Thoracic aorta (tissue), 2 donors: ENCODE measurements at regions not wholly inside any gene's neighbourhood (a gene's known extent, or its start where the extent isn't known, plus 50 kb on each side); places are given as distances from the start of the nearest gene placed in this dataset.
"Not testable (repeated sequence)": the region's sequence is repeated elsewhere in the genome, so short reads cannot be mapped to it uniquely, and the experiment has no call there.

Experiments
- ATAC-seq: fragments of 150-250 bp; one replicate; pipeline ENCODE4 v1.8.0; 2017; ENCODE audit warnings: low read depth; ENCODE audit not compliant: insufficient number of reproducible peaks, low FRiP score
- DNase-seq: peaks from one replicate; pipeline ENCODE4 v3.0.0-alpha.2; 2020; ENCODE audit warnings: low spot score
- H3K27ac ChIP-seq, 2 donors: fragments of 200-600 bp; sonication (generic); 1 replicate in 1 of 2; 2 replicates in 1 of 2; pipeline ENCODE4 v1.5.1; 2016; ENCODE audit warnings: mild to moderate bottlenecking in 2 of 2, moderate library complexity in 2 of 2
- H3K27me3 ChIP-seq: fragments of 200-600 bp; sonication (generic); replicated peaks from 2 replicates; pipeline ENCODE4 v1.6.0; 2016; ENCODE audit warnings: mild to moderate bottlenecking; ENCODE audit not compliant: insufficient read depth
- H3K36me3 ChIP-seq: fragments of 200-600 bp; sonication (generic); one replicate; pipeline ENCODE4 v1.5.1; 2016
- H3K4me1 ChIP-seq, 2 donors: fragments of 200-600 bp; sonication (generic); 1 replicate in 1 of 2; 2 replicates in 1 of 2; pipeline versions ENCODE4 v1.5.1 to v1.6.0; 2016; ENCODE audit warnings: low read depth in 2 of 2, mild to moderate bottlenecking in 1 of 2; ENCODE audit not compliant: control insufficient read depth in 1 of 2
- H3K4me3 ChIP-seq: fragments of 200-600 bp; sonication (generic); 2 replicates; pipeline ENCODE4 v1.5.1; 2016; ENCODE audit warnings: mild to moderate bottlenecking
- H3K9me3 ChIP-seq: fragments of 200-600 bp; sonication (generic); 2 replicates; pipeline ENCODE4 v1.5.1; 2016
- TF ChIP-seq, protein P1 (sequence below): fragments of 200-600 bp; sonication (generic); IDR thresholded peaks from one replicate; pipeline ENCODE4 v1.5.1; 2019; ENCODE audit warnings: antibody characterized with exemption

DNA sequence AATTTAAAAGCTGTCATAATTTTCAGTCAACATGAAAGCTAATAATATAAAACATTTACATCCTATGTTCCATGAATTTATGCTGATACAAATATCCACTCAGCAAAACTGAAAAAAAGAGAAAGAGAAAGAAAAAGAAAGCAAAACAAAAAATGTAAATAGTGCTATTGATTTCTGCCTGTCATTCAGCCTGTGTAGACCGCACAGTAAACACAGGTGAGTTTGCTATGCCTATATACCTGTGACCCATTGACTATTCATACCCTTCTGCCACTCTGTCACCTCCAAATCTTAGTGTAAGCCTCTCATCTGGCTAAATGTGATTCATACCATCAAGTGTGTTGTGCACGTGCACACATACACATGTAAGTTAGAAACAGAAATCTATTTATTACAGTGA is 359.0 kb upstream of the RORB start:
- Histone ChIP-seq H3K27me3 (no peaks in the 10 kb centered on the region), H3K4me3 (no peak overlapping the region), H3K36me3 (no peaks in the 10 kb centered on the region), H3K27ac (no peak overlapping the region), H3K9me3 (no peaks in the 10 kb centered on the region), H3K4me1 (no peaks in the 10 kb centered on the region)
- TF ChIP-seq, protein P1, sequence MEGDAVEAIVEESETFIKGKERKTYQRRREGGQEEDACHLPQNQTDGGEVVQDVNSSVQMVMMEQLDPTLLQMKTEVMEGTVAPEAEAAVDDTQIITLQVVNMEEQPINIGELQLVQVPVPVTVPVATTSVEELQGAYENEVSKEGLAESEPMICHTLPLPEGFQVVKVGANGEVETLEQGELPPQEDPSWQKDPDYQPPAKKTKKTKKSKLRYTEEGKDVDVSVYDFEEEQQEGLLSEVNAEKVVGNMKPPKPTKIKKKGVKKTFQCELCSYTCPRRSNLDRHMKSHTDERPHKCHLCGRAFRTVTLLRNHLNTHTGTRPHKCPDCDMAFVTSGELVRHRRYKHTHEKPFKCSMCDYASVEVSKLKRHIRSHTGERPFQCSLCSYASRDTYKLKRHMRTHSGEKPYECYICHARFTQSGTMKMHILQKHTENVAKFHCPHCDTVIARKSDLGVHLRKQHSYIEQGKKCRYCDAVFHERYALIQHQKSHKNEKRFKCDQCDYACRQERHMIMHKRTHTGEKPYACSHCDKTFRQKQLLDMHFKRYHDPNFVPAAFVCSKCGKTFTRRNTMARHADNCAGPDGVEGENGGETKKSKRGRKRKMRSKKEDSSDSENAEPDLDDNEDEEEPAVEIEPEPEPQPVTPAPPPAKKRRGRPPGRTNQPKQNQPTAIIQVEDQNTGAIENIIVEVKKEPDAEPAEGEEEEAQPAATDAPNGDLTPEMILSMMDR: no peak
- no peak for DNase-seq
- ATAC-seq: no peak

DNA sequence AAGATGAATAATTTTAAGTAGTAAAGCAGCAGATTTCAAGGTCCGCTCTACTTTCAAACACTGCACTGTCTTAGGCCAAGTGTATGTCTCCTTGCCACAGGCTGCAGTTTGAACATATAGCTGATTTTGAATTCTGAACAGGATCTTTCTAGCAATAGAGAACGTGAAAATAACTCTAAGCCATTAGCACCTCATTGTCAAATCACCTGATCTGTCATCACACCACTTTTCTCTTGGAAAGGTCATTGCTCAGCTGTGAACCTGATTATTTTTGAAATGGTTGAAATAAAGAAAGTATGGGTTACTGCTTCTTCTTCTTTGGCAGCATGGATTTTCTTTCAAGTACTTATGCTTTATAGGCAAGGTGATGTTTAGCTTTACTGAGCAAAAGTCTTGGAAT is 357.0 kb upstream of the RORB start:
- H3K4me3 ChIP-seq: no peak overlapping the region
- no peaks in the 10 kb centered on the region for H3K27me3 ChIP-seq
- no peaks in the 10 kb centered on the region for H3K4me1 ChIP-seq
- no peak for ATAC-seq
- no peak overlapping the region for H3K27ac ChIP-seq
- H3K36me3 ChIP-seq: no peaks in the 10 kb centered on the region
- no peak for DNase-seq
- H3K9me3 ChIP-seq: no peaks in the 10 kb centered on the region
- TF ChIP-seq, protein P1: no peak

DNA sequence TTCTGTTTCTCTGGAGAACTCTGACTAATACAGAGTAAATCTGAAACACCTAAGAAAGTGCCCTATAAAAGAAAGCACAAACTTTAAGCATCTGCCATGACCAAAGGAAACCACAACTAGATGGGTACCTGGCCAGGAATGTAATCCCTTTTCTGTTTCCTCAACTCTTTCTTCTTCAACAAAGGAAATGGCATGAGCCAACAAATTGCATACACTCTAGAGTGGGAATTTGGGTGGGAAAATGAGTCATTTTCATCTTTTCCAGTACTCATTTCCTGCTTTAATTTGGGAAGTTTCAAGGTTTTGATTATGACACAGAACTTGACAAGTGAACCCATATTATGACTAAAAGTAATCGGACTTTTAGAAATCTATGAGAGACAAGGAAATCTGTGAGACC is 349.2 kb upstream of the RORB start:
- Histone ChIP-seq H3K9me3 (no peaks in the 10 kb centered on the region), H3K36me3 (no peaks in the 10 kb centered on the region), H3K27me3 (no peaks in the 10 kb centered on the region), H3K4me1 (no peaks in the 10 kb centered on the region), H3K4me3 (no peak overlapping the region), H3K27ac (no peak overlapping the region)
- TF ChIP-seq, protein P1: no peak
- DNase-seq: no peak
- no peak for ATAC-seq

DNA sequence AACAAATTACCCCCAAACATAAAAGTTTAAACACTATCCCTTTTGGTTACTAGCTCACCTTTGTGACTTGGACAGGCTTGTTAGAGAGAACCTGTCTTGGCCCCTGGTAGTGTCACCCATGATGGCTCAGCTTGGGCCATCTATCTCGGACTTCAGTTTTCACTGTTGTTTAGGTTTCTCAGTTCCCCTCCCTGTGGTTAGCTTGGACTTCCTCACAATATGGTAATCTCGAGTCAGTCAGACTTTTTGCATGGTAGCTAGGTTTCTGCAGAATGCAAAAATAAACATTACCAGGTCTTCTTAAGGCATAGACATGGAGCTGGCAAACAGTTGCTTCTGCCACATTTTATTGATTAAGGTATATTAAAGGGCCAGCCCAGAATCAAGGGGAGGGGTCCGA is 324.3 kb upstream of the RORB start:
- Histone ChIP-seq H3K36me3 (no peaks in the 10 kb centered on the region), H3K27me3 (no peaks in the 10 kb centered on the region), H3K4me1 (no peaks in the 10 kb centered on the region), H3K9me3 (no peaks in the 10 kb centered on the region), H3K27ac (no peak overlapping the region), H3K4me3 (no peak overlapping the region)
- DNase-seq (no peak), ATAC-seq (no peak)
- TF ChIP-seq, protein P1: no peak

DNA sequence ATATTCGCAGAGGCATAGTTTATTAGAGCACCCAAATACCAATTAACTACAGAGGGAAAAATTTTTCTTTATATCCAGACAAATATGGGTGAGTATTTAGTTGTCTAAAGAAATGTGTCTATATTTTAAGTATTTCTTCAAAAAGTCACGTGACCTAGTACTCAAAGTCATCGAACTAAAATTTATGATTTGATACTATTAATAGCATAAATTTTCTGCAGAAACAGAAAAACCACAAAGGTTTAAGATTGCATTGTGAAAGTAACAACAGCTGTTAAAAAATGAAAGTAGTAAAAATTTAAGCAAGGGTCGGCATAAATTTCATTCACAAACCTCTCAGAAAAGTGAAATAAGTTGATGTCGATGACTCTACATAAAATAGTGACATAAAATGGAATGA is 323.9 kb upstream of the RORB start:
- Histone ChIP-seq H3K4me1 (no peaks in the 10 kb centered on the region), H3K27me3 (no peaks in the 10 kb centered on the region), H3K36me3 (no peaks in the 10 kb centered on the region), H3K9me3 (no peaks in the 10 kb centered on the region), H3K27ac (no peak overlapping the region), H3K4me3 (no peak overlapping the region)
- DNase-seq: no peak
- no peak for ATAC-seq
- TF ChIP-seq, protein P1: no peak

DNA sequence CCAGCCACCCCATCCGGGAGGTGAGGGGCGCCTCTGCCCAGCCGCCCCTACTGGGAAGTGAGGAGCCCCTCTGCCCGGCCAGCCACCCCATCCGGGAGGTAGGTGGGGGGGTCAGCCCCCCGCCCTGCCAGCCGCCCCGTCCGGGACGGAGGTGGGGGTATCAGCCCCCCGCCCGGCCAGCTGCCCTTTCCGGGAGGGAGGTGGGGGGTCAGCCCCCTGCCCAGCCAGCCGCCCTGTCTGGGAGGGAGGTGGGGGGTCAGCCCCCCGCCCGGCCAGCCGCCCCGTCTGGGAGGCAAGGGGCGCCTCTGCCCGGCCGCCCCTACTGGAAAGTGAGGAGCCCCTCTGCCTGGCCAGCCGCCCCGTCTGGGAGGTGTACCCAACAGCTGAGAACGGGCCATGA is 299.4 kb upstream of the RORB start:
- H3K36me3 ChIP-seq, ATAC-seq, H3K27ac ChIP-seq, H3K4me3 ChIP-seq, H3K9me3 ChIP-seq, H3K27me3 ChIP-seq, DNase-seq, H3K4me1 ChIP-seq: not testable (repeated sequence)
